AG04450 (cell line): ENCODE measurements at regions not wholly inside any gene's neighbourhood (a gene's known extent, or its start where the extent isn't known, plus 50 kb on each side); places are given as distances from the start of the nearest gene placed in this dataset.
"Not testable (repeated sequence)": the region's sequence is repeated elsewhere in the genome, so short reads cannot be mapped to it uniquely, and the experiment has no call there.

Experiments
- CTCF ChIA-PET: fragments of 300-600, 350-600 bp; formaldehyde crosslinking; extraction: SDS; loops from one replicate; lab custom pipeline; 2022; ENCODE audit warnings: antibody characterized with exemption, inconsistent platforms; lab: Charles Lee
- POLR2A ChIA-PET: fragments of 350-600 bp; formaldehyde crosslinking; extraction: SDS; loops from one replicate; lab custom pipeline; 2021; ENCODE audit warnings: antibody characterized with exemption, inconsistent platforms; lab: Yijun Ruan, JAX
- DNase-seq: peaks from one replicate; pipeline ENCODE4 v3.0.0-alpha.2; 2011; ENCODE audit warnings: low read depth, low spot score
- H3K27ac ChIP-seq: one replicate; pipeline ENCODE4 v1.5.1; 2012; ENCODE audit warnings: low read depth, low read length, control low read depth
- H3K27me3 ChIP-seq: one replicate; pipeline ENCODE4 v1.6.0; 2012; ENCODE audit warnings: low read length; ENCODE audit not compliant: control insufficient read depth, insufficient read depth
- H3K4me3 ChIP-seq: 2 replicates; pipeline ENCODE4 v1.5.1; 2011; ENCODE audit warnings: mild to moderate bottlenecking, low read depth, low read length, control low read depth
- H3K9me3 ChIP-seq: 2 replicates; pipeline ENCODE4 v1.5.1; 2012; ENCODE audit warnings: low read length; ENCODE audit not compliant: control insufficient read depth, insufficient read depth
- TF ChIP-seq, protein P1 (sequence below): IDR thresholded peaks from 2 replicates; pipeline ENCODE4 v1.5.1; 2011; ENCODE audit warnings: low read depth, low read length, control low read depth, inconsistent platforms

DNA sequence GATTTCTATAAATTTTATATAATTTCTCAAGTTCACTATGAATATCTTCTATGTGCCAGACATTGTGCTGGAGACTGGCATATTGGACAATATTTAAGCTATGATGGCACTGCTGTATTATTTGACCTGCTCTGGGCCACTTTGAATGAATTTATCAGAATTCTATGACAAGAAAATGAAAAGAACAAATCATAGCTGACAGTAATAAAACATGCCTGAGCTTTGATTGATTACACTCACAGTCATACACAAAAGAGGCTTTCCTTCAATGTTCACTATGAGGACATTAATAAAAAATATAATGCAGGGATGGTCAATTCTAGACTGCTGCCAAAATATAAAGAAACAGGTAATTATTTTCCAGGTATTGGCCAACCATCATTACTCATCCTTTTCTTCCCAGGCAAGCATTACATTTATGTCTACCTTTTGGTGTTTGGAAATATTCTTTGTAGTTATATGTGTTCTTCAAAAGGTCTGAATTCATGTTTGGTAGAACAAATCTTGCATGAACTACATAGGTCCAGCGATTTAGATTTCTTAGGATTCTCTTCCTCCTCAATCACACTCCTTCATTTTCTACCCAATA lies 81.0 kb upstream of the ALCAM start:
- Histone ChIP-seq H3K27ac (no peak overlapping the region), H3K4me3 (no peak overlapping the region), H3K27me3 (no peaks in the 10 kb centered on the region), H3K9me3 (no peaks in the 10 kb centered on the region)
- ChIA-PET POLR2A (no interaction called here), CTCF (no interaction called here)
- DNase-seq: no peak
- TF ChIP-seq, protein P1, sequence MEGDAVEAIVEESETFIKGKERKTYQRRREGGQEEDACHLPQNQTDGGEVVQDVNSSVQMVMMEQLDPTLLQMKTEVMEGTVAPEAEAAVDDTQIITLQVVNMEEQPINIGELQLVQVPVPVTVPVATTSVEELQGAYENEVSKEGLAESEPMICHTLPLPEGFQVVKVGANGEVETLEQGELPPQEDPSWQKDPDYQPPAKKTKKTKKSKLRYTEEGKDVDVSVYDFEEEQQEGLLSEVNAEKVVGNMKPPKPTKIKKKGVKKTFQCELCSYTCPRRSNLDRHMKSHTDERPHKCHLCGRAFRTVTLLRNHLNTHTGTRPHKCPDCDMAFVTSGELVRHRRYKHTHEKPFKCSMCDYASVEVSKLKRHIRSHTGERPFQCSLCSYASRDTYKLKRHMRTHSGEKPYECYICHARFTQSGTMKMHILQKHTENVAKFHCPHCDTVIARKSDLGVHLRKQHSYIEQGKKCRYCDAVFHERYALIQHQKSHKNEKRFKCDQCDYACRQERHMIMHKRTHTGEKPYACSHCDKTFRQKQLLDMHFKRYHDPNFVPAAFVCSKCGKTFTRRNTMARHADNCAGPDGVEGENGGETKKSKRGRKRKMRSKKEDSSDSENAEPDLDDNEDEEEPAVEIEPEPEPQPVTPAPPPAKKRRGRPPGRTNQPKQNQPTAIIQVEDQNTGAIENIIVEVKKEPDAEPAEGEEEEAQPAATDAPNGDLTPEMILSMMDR: no peak

DNA sequence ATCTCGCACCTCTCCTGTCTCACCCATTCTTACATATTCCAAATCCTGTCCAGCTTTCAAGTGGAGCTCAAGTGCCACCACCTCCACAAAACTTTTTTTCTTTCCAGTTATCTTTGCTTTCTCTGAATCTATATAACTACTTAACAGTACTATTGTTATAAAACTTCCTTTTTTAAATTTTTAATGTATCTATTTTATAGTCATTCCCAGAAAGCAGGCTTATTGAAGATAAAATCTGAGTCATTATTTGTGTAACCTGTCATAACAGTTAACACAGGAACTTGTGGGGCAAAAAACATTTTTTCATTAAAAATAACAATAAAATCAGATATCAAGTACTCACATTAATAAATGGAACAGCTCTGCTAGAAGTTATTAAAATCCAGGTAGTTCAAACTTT lies 73.3 kb upstream of the ALCAM start:
- H3K4me3 ChIP-seq: no peak overlapping the region
- CTCF ChIA-PET: no interaction called here
- H3K9me3 ChIP-seq: no peaks in the 10 kb centered on the region
- DNase-seq: no peak
- no peaks in the 10 kb centered on the region for H3K27me3 ChIP-seq
- TF ChIP-seq, protein P1: no peak
- H3K27ac ChIP-seq: no peak overlapping the region
- POLR2A ChIA-PET: no interaction called here

DNA sequence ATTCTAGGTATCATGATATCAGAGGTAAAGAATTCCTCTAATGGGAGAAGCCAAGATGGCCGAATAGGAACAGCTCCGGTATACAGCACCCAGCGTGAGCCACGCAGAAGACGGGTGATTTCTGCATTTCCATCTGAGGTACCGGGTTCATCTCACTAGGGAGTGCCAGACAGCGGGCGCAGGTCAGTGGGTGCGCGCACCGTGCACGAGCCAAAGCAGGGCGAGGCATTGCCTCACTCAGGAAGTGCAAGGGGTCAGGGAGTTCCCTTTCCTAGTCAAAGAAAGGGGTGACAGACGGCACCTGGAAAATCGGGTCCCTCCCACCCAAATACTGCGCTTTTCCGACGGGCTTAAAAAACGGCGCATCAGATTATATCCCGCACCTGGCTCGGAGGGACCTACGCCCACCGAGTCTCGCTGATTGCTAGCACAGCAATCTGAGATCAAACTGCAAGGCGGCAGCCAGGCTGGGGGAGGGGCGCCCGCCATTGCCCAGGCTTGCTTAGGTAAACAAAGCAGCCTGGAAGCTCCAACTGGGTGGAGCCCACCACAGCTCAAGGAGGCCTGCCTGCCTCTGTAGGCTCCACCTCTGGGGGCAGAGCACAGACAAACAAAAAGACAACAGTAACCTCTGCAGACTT lies 70.4 kb upstream of the ALCAM start:
- CTCF ChIA-PET, H3K27me3 ChIP-seq, POLR2A ChIA-PET, DNase-seq, H3K4me3 ChIP-seq, H3K27ac ChIP-seq, H3K9me3 ChIP-seq: not testable (repeated sequence)

DNA sequence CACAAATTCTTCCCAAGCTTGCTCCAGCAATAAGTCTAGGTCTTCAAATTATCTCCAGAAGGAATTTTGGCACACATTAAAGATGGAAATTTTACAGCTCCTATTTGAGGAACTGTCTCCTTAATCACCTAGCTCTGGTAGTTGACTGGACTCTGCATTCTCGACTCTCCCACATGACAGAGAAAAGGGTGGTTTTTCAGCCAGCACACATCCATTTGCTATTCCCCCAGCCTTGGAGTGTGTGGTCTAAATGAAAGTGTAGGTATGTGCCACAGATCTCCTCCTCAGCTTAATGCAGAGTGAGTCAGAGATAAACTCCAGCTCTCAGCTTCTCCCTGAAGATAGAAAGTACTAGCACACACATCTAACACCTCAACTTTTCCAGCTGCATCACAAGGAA lies 62.2 kb upstream of the ALCAM start:
- no peaks in the 10 kb centered on the region for H3K27me3 ChIP-seq
- H3K4me3 ChIP-seq: no peak overlapping the region
- ChIA-PET CTCF (no interaction called here), POLR2A (no interaction called here)
- no peak overlapping the region for H3K27ac ChIP-seq
- TF ChIP-seq, protein P1: no peak
- H3K9me3 ChIP-seq: peaks cover 4% of the 10 kb centered on the region; the same call in 1 of the 2 replicates
- no peak for DNase-seq

DNA sequence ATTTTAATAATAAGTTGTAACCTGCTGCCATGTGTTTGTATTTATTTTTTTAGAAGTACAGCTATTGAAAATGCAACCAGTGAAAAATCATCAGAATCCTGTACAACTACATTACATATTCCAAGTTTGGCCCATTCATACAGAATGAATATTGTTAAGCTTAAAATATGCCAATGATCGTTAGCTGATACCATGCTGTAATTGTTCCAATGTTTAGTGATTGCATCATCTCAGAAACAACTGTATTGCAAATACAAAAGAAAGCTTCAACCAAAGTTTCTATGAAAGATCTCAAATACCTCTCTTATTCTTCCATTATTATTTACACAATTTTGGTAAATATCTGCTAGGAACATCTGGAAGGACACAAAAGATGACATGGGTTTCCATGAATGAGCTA lies 51.6 kb upstream of the ALCAM start:
- no peaks in the 10 kb centered on the region for H3K9me3 ChIP-seq
- ChIA-PET POLR2A (no interaction called here), CTCF (no interaction called here)
- no peak overlapping the region for H3K4me3 ChIP-seq
- TF ChIP-seq, protein P1: no peak
- no peak overlapping the region for H3K27ac ChIP-seq
- no peak for DNase-seq
- H3K27me3 ChIP-seq: no peaks in the 10 kb centered on the region
